ENCODE measurements at regions not wholly inside any gene's neighbourhood (a gene's known extent, or its start where the extent isn't known, plus 50 kb on each side); places are given as distances from the start of the nearest gene placed in this dataset.

GRCh38 chr4:12140864-12141263 lies 712.2 kb upstream of the HS3ST1 start:
- Histone ChIP-seq H3K27me3 (no peaks in the 10 kb centered on the region), H3K27ac (no peak overlapping the region), H3K4me3 (no peak overlapping the region), H3K36me3 (no peaks in the 10 kb centered on the region), H3K9me3 (no peaks in the 10 kb centered on the region), H3K4me1 (no peaks in the 10 kb centered on the region)
- intact Hi-C loops (cut with DNase I): no loop called here
- ATAC-seq (no peak), DNase-seq (no peak)
- TF ChIP-seq POLR2A (IDR thresholded peaks at IDR 0.05): no peak
- no peak for TF ChIP-seq CTCF (IDR thresholded peaks at IDR 0.05)

DNA sequence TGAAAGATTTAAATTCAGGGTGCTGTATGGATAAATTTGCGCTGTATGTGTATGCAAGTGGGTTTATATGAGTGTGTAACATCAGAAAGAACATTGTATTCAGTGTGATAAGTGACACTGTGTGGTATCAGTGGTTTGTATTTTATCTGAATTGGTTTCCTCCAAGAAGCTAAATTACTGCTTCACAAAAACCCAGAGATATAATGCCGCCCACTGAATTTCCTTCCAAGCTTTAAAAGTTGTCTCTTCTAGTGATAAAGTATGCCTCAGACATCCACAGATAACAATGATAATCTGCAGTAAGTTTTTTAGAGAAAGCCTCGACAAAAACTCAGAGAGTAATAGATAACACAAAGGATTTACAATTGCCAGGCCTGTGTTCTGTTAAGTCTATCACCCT lies 710.6 kb upstream of the HS3ST1 start:
- intact Hi-C loops (cut with DNase I): no loop called here
- 19% methylated on average over 3 of the region's 3 CpGs for WGBS (ENCODE audit: insufficient coverage, low coverage, low lambda C conversion rate, missing lambda C conversion rate)
- no peak for DNase-seq
- Histone ChIP-seq H3K36me3 (no peaks in the 10 kb centered on the region), H3K27ac (no peak overlapping the region), H3K27me3 (no peaks in the 10 kb centered on the region), H3K4me3 (no peak overlapping the region), H3K4me1 (no peaks in the 10 kb centered on the region), H3K9me3 (no peaks in the 10 kb centered on the region)
- ATAC-seq: no peak
- no peak for TF ChIP-seq CTCF (IDR thresholded peaks at IDR 0.05)
- no peak for TF ChIP-seq POLR2A (IDR thresholded peaks at IDR 0.05)

- H3K27ac ChIP-seq: no peak overlapping the region
- 29% methylated on average over 1 of the region's 1 CpG for WGBS (ENCODE audit: insufficient coverage, low coverage, low lambda C conversion rate, missing lambda C conversion rate)
- no peak overlapping the region for H3K4me3 ChIP-seq
- H3K27me3 ChIP-seq: no peaks in the 10 kb centered on the region
- H3K9me3 ChIP-seq: no peaks in the 10 kb centered on the region
- ATAC-seq: no peak
- TF ChIP-seq POLR2A (IDR thresholded peaks at IDR 0.05) (no peak), CTCF (IDR thresholded peaks at IDR 0.05) (no peak)
- no peak for DNase-seq
- H3K4me1 ChIP-seq: no peaks in the 10 kb centered on the region
- H3K36me3 ChIP-seq: no peaks in the 10 kb centered on the region
- intact Hi-C loops (cut with DNase I): no loop called here
Observed at GRCh38 chr4:12138488-12138887, 709.8 kb upstream of the HS3ST1 start.

- intact Hi-C loops (cut with DNase I): no loop called here
- TF ChIP-seq CTCF (IDR thresholded peaks at IDR 0.05) (no peak), POLR2A (IDR thresholded peaks at IDR 0.05) (no peak)
- no peaks in the 10 kb centered on the region for H3K27me3 ChIP-seq
- no peaks in the 10 kb centered on the region for H3K4me1 ChIP-seq
- ATAC-seq (no peak), DNase-seq (no peak)
- H3K4me3 ChIP-seq: no peak overlapping the region
- H3K27ac ChIP-seq: no peak overlapping the region
- WGBS (ENCODE audit: insufficient coverage, low coverage, low lambda C conversion rate, missing lambda C conversion rate): 24% methylated on average over 2 of the region's 2 CpGs
- H3K9me3 ChIP-seq: no peaks in the 10 kb centered on the region
- H3K36me3 ChIP-seq: no peaks in the 10 kb centered on the region
Observed at GRCh38 chr4:12137575-12137974, 708.9 kb upstream of the HS3ST1 start.

GRCh38 chr4:12126474-12126873 lies 697.8 kb upstream of the HS3ST1 start:
- intact Hi-C loops (cut with DNase I): no loop called here
- no peaks in the 10 kb centered on the region for H3K36me3 ChIP-seq
- H3K27me3 ChIP-seq: no peaks in the 10 kb centered on the region
- DNase-seq (no peak), ATAC-seq (peak in 2 of 4 donors; percentile 31 to 35)
- WGBS (ENCODE audit: insufficient coverage, low coverage, low lambda C conversion rate, missing lambda C conversion rate): 8% methylated on average over 2 of the region's 2 CpGs
- no peak for TF ChIP-seq POLR2A (IDR thresholded peaks at IDR 0.05)
- TF ChIP-seq CTCF (IDR thresholded peaks at IDR 0.05): no peak
- no peaks in the 10 kb centered on the region for H3K4me1 ChIP-seq
- H3K27ac ChIP-seq: no peak overlapping the region
- no peak overlapping the region for H3K4me3 ChIP-seq
- no peaks in the 10 kb centered on the region for H3K9me3 ChIP-seq

Measured in right lobe of liver (tissue), 6 donors.